ENCODE measurements at regions not wholly inside any gene's neighbourhood (a gene's known extent, or its start where the extent isn't known, plus 50 kb on each side); places are given as distances from the start of the nearest gene placed in this dataset.

DNA sequence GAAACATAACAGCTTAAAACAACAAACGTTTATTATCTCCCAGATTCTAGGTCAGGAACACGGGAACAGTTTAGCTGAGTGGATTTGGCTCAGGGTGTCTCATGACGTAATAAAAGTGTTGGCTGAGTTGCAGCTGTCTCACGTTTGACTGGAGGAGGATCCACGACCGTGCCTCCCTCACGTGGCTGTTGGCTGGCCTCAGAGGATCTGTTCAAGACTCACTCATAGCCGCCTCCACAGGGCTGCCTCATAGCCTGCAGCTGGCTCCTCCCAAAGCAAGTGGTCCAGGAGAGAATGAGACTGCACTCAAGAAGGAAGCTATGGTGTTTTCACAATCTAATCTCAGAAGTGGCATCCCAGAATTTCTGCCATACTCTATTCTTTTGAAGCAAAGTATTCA, 167.1 kb downstream of the RPRM start:
- Histone ChIP-seq H3K79me2 (ENCODE audit: insufficient read depth, low read length) (no peaks in the 10 kb centered on the region), H4K20me1 (ENCODE audit: insufficient read depth, low read length) (no peaks in the 10 kb centered on the region), H3K27me3 (ENCODE audit: insufficient read depth, low read length) (no peaks in the 10 kb centered on the region), H3K4me2 (ENCODE audit: insufficient read depth, low read length) (no peak overlapping the region), H3K27ac (ENCODE audit: low read depth, low read length) (no peak overlapping the region), H2AFZ (ENCODE audit: low read length) (no peak overlapping the region), H3K9me3 (ENCODE audit: low read depth, low read length) (peaks cover 2% of the 10 kb centered on the region), H3K4me3 (ENCODE audit: insufficient read depth, low read length) (no peak overlapping the region), H3K4me1 (ENCODE audit: insufficient read depth, low read length) (no peaks in the 10 kb centered on the region), H3K36me3 (ENCODE audit: insufficient read depth, low read length) (no peaks in the 10 kb centered on the region)
- TF ChIP-seq, protein P1, sequence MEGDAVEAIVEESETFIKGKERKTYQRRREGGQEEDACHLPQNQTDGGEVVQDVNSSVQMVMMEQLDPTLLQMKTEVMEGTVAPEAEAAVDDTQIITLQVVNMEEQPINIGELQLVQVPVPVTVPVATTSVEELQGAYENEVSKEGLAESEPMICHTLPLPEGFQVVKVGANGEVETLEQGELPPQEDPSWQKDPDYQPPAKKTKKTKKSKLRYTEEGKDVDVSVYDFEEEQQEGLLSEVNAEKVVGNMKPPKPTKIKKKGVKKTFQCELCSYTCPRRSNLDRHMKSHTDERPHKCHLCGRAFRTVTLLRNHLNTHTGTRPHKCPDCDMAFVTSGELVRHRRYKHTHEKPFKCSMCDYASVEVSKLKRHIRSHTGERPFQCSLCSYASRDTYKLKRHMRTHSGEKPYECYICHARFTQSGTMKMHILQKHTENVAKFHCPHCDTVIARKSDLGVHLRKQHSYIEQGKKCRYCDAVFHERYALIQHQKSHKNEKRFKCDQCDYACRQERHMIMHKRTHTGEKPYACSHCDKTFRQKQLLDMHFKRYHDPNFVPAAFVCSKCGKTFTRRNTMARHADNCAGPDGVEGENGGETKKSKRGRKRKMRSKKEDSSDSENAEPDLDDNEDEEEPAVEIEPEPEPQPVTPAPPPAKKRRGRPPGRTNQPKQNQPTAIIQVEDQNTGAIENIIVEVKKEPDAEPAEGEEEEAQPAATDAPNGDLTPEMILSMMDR (IDR thresholded peaks at IDR 0.05; ENCODE audit: extremely low read depth, low read depth, low read length) = no peak
- DNase-seq (ENCODE audit: insufficient read length, low spot score, missing footprints) = no peak

DNA sequence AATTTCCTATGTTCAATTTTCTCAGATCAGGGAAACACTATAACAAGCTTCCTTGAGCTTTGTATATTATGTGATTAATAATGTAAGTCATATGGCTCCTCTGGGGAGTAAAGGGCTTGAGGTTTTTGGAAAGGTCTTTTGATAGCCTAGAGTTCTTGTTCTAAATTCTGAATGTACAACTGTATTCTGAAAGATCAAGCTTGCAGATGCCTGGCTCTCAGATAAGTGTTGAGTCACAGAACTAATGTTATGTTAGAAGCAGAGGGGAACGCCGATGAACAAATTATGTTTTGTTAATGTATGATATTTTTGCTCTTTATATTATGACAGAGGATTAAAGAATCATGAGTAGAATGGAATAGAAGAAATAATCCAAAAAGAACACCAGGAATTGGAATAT, 170.1 kb downstream of the RPRM start:
- H3K36me3 ChIP-seq (ENCODE audit: insufficient read depth, low read length) = no peaks in the 10 kb centered on the region

DNA sequence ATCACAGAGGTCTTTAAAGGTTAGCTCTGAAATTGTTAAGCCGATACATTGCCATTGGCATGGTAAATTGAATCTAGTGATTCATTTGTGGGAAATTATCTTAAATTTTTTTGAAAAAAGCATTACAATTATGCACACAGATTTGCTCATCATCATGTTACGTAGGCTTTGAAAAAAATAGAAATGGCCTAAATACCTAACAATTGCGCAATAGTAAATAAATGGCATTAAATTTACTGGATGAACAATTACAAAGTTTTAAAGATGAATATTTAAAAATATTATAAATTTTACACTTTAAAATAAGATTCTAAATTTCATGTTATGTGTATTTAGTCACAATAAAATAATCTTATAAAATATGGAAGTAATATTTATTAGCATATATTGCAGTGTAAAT, 171.3 kb downstream of the RPRM start:
- Histone ChIP-seq H3K4me2 (ENCODE audit: insufficient read depth, low read length) (no peak overlapping the region), H3K79me2 (ENCODE audit: insufficient read depth, low read length) (no peaks in the 10 kb centered on the region), H3K4me3 (ENCODE audit: insufficient read depth, low read length) (no peak overlapping the region), H3K27me3 (ENCODE audit: insufficient read depth, low read length) (no peaks in the 10 kb centered on the region), H3K27ac (ENCODE audit: low read depth, low read length) (no peak overlapping the region), H3K36me3 (ENCODE audit: insufficient read depth, low read length) (no peaks in the 10 kb centered on the region), H3K9me3 (ENCODE audit: low read depth, low read length) (peaks cover 2% of the 10 kb centered on the region), H4K20me1 (ENCODE audit: insufficient read depth, low read length) (no peaks in the 10 kb centered on the region), H2AFZ (ENCODE audit: low read length) (no peak overlapping the region), H3K4me1 (ENCODE audit: insufficient read depth, low read length) (no peaks in the 10 kb centered on the region)
- DNase-seq (ENCODE audit: insufficient read length, low spot score, missing footprints) = no peak
- TF ChIP-seq, protein P1 (IDR thresholded peaks at IDR 0.05; ENCODE audit: extremely low read depth, low read depth, low read length) = no peak

More for the DNA sequence above, 170.1 kb downstream of the RPRM start:
- Histone ChIP-seq H3K27ac (ENCODE audit: low read depth, low read length) (no peak overlapping the region), H4K20me1 (ENCODE audit: insufficient read depth, low read length) (no peaks in the 10 kb centered on the region), H3K4me1 (ENCODE audit: insufficient read depth, low read length) (no peaks in the 10 kb centered on the region), H2AFZ (ENCODE audit: low read length) (no peak overlapping the region), H3K9me3 (ENCODE audit: low read depth, low read length) (peaks cover 2% of the 10 kb centered on the region), H3K79me2 (ENCODE audit: insufficient read depth, low read length) (no peaks in the 10 kb centered on the region), H3K4me2 (ENCODE audit: insufficient read depth, low read length) (no peak overlapping the region), H3K27me3 (ENCODE audit: insufficient read depth, low read length) (no peaks in the 10 kb centered on the region), H3K4me3 (ENCODE audit: insufficient read depth, low read length) (no peak overlapping the region)
- no peak for DNase-seq (ENCODE audit: insufficient read length, low spot score, missing footprints)
- TF ChIP-seq, protein P1 (IDR thresholded peaks at IDR 0.05; ENCODE audit: extremely low read depth, low read depth, low read length) = no peak

DNA sequence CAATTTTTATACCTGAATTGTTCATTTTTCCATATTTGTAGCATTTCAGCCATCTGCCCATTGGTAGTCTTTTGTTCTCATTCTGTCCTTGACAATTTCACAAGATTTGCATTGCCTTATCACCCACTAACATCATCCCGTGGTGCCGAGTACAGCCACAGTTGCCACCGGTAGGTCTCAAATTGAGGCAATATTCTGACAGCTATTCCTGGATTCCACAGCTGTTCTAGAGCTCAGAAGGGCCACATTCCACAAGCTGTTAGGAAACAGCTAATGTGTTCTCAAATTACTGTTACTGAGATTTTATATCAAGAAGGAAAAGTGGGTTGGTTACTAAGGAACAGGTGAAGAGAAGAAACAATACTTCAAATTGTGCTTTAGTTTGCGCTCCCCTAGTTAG, 178.8 kb downstream of the RPRM start:
- Histone ChIP-seq H3K4me1 (ENCODE audit: insufficient read depth, low read length) (no peaks in the 10 kb centered on the region), H3K27ac (ENCODE audit: low read depth, low read length) (no peak overlapping the region), H4K20me1 (ENCODE audit: insufficient read depth, low read length) (no peaks in the 10 kb centered on the region), H2AFZ (ENCODE audit: low read length) (no peak overlapping the region), H3K27me3 (ENCODE audit: insufficient read depth, low read length) (no peaks in the 10 kb centered on the region), H3K9me3 (ENCODE audit: low read depth, low read length) (no peaks in the 10 kb centered on the region), H3K4me2 (ENCODE audit: insufficient read depth, low read length) (no peak overlapping the region), H3K79me2 (ENCODE audit: insufficient read depth, low read length) (no peaks in the 10 kb centered on the region), H3K4me3 (ENCODE audit: insufficient read depth, low read length) (no peak overlapping the region), H3K36me3 (ENCODE audit: insufficient read depth, low read length) (no peaks in the 10 kb centered on the region)
- TF ChIP-seq, protein P1 (IDR thresholded peaks at IDR 0.05; ENCODE audit: extremely low read depth, low read depth, low read length) = no peak
- DNase-seq (ENCODE audit: insufficient read length, low spot score, missing footprints) = no peak

All from osteoblast (primary cell).